GM12878 (cell line): ENCODE measurements at regions not wholly inside any gene's neighbourhood (a gene's known extent, or its start where the extent isn't known, plus 50 kb on each side); places are given as distances from the start of the nearest gene placed in this dataset.

Experiments
- ATAC-seq: fragments of 200-7000 bp; cut with Tn5 transposase; 3 replicates; pipeline ENCODE4 v1.9.1; 2020; ENCODE audit warnings: mild to moderate bottlenecking, moderate library complexity
- BruUV-seq: library from RNA; stranded (reverse); fragments of 400-500 nt; replicated peaks from 2 replicates; lab custom pipeline; 2021; lab: Mats Ljungman, UMichigan
- CTCF ChIA-PET: fragments of 300-600 bp; sonication (Branson Sonifier 250); formaldehyde crosslinking; extraction: SDS; loops from one replicate; lab custom pipeline; 2021; ENCODE audit warnings: inconsistent platforms; lab: Yijun Ruan, JAX
- POLR2A ChIA-PET: fragments of 350-600 bp; formaldehyde crosslinking; extraction: SDS; loops from one replicate; lab custom pipeline; 2021; ENCODE audit warnings: inconsistent platforms; lab: Charles Lee
- RAD21 ChIA-PET: fragments of 300-600 bp; sonication (Branson Sonifier 250); formaldehyde crosslinking; loops from one replicate; lab custom pipeline; 2023; ENCODE audit warnings: antibody characterized with exemption; ENCODE audit not compliant: unreplicated experiment; lab: Charles Lee
- SMC1A ChIA-PET: fragments of 300-600 bp; sonication (Branson Sonifier 250); formaldehyde crosslinking; loops from one replicate; lab custom pipeline; 2023; ENCODE audit not compliant: unreplicated experiment, uncharacterized antibody; lab: Charles Lee
- DNase-seq: peaks from one replicate; pipeline ENCODE4 v3.0.0-alpha.2; 2011; ENCODE audit warnings: low read depth, low spot score
- FAIRE-seq: peaks from 3 replicates; lab custom pipeline; 2011; peaks lifted over from hg19 to GRCh38; lab: Jason Lieb, UNC
- H2AFZ ChIP-seq: 2 replicates; pipeline ENCODE4 v1.6.0; 2011; ENCODE audit warnings: low read depth, low read length, control low read depth; ENCODE audit not compliant: control insufficient read depth
- H3K27ac ChIP-seq: 2 replicates; pipeline ENCODE4 v1.5.1; 2011; ENCODE audit warnings: control low read depth; ENCODE audit not compliant: control insufficient read depth, insufficient read depth
- H3K27me3 ChIP-seq, 2 experiments: replicated peaks in 1 of 2; 2 replicates each; pipeline versions ENCODE4 v1.6.0 to v1.6.1; 2011; ENCODE audit warnings: low read length in 1 of 2; ENCODE audit not compliant: control insufficient read depth in 2 of 2, insufficient read depth in 2 of 2
- H3K36me3 ChIP-seq, 2 experiments: 2 replicates each; pipeline ENCODE4 v1.5.1; 2011; ENCODE audit warnings: low read length in 1 of 2; ENCODE audit not compliant: control insufficient read depth in 2 of 2, insufficient read depth in 2 of 2
- H3K4me1 ChIP-seq: 2 replicates; pipeline ENCODE4 v1.6.1; 2011; ENCODE audit warnings: mild to moderate bottlenecking, low read length, moderate library complexity, mixed read lengths; ENCODE audit not compliant: control insufficient read depth, insufficient read depth
- H3K4me2 ChIP-seq: 2 replicates; pipeline ENCODE4 v1.6.0; 2011; ENCODE audit warnings: control low read depth; ENCODE audit not compliant: control insufficient read depth, insufficient read depth
- H3K4me3 ChIP-seq: fragments of 200-600 bp; sonication (generic); 2 replicates; pipeline ENCODE4 v1.5.1; 2016
- H3K79me2 ChIP-seq: 2 replicates; pipeline ENCODE4 v1.6.0; 2011; ENCODE audit warnings: low read length; ENCODE audit not compliant: control insufficient read depth, insufficient read depth
- H3K9ac ChIP-seq: 2 replicates; pipeline ENCODE4 v1.8.0; 2011; ENCODE audit warnings: low read length, control low read depth, mixed read lengths; ENCODE audit not compliant: control insufficient read depth, insufficient read depth
- H3K9me3 ChIP-seq: replicated peaks from 3 replicates; pipeline ENCODE4 v1.5.1; 2011; ENCODE audit warnings: mild to moderate bottlenecking, low read length; ENCODE audit not compliant: control insufficient read depth, insufficient read depth
- H4K20me1 ChIP-seq: 2 replicates; pipeline ENCODE4 v1.6.0; 2011; ENCODE audit not compliant: control insufficient read depth, insufficient read depth
- BCL11A ChIP-seq: IDR thresholded peaks from 2 replicates; pipeline ENCODE4 v1.6.1; 2011; ENCODE audit warnings: low read depth, low read length
- BMI1 ChIP-seq: fragments of 450-650 bp; IDR thresholded peaks from 2 replicates; pipeline ENCODE4 v1.6.1; 2016; ENCODE audit warnings: mild to moderate bottlenecking, moderate library complexity, borderline replicate concordance
- BRCA1 ChIP-seq: IDR thresholded peaks from 2 replicates; pipeline ENCODE4 v1.6.1; 2011; ENCODE audit warnings: low read depth, low read length, improper control_type of control experiment
- CREB1 ChIP-seq: IDR thresholded peaks from 2 replicates; pipeline ENCODE4 v1.6.1; 2012; ENCODE audit warnings: low read depth, mild to moderate bottlenecking, inconsistent platforms
- FOXM1 ChIP-seq: IDR thresholded peaks from 2 replicates; pipeline ENCODE4 v1.6.1; 2012; ENCODE audit warnings: low read depth, mild to moderate bottlenecking, inconsistent platforms, low read length, moderate library complexity
- HCFC1 ChIP-seq: fragments of 150-350 bp; IDR thresholded peaks from 2 replicates; pipeline ENCODE4 v1.6.1; 2014; ENCODE audit warnings: low read length
- IKZF1 ChIP-seq: fragments of 450-650 bp; conservative IDR thresholded peaks from 2 replicates; pipeline ENCODE4 v1.6.1; 2017; ENCODE audit warnings: antibody characterized with exemption, mild to moderate bottlenecking
- SIX5 ChIP-seq: IDR thresholded peaks from 2 replicates; pipeline ENCODE4 v1.6.1; 2011; ENCODE audit warnings: mild to moderate bottlenecking, low read depth, low read length, moderate library complexity; ENCODE audit not compliant: severe bottlenecking
- SRF ChIP-seq, 2 experiments: IDR thresholded peaks; 2 replicates each; pipeline ENCODE4 v1.6.1; 2011; ENCODE audit warnings: low read depth in 2 of 2, low read length in 2 of 2, mild to moderate bottlenecking in 1 of 2, moderate library complexity in 1 of 2
- STAT3 ChIP-seq: IDR thresholded peaks from 2 replicates; pipeline ENCODE4 v1.6.1; 2011; ENCODE audit warnings: low read depth, low read length, improper control_type of control experiment
- TARDBP ChIP-seq: IDR thresholded peaks from 2 replicates; pipeline ENCODE4 v1.6.1; 2016; ENCODE audit warnings: borderline replicate concordance
- TBL1XR1 ChIP-seq: IDR thresholded peaks from 2 replicates; pipeline ENCODE4 v1.6.1; 2012; ENCODE audit warnings: low read depth, low read length, improper control_type of control experiment
- TCF7 ChIP-seq: IDR thresholded peaks from 2 replicates; pipeline ENCODE4 v1.6.1; 2014; ENCODE audit warnings: antibody characterized with exemption, borderline replicate concordance
- YY1 ChIP-seq: IDR thresholded peaks from 2 replicates; pipeline ENCODE4 v1.6.1; 2011; ENCODE audit warnings: low read depth, mild to moderate bottlenecking, low read length
- ZBED1 ChIP-seq: IDR thresholded peaks from 2 replicates; pipeline ENCODE4 v1.6.1; 2016; ENCODE audit warnings: borderline replicate concordance
- ZSCAN29 ChIP-seq: fragments of 450-650 bp; IDR thresholded peaks from 2 replicates; pipeline ENCODE4 v1.6.1; 2017; ENCODE audit warnings: mild to moderate bottlenecking, moderate library complexity
- WGBS: methylation state at CpG from one replicate; pipeline ENCODE4 v1.1.6; 2016; ENCODE audit warnings: low lambda C conversion rate; ENCODE audit not compliant: insufficient replicate concordance, insufficient coverage; ENCODE audit errors: missing lambda C conversion rate; 5-methylcytosine and 5-hydroxymethylcytosine counted together
- in situ Hi-C: fragments of 300-500 bp; cut with MboI; formaldehyde crosslinking; loops from 9 replicates; pipeline ENCODE4 v1.14.3; 2018; ENCODE audit warnings: mixed read lengths
- intact Hi-C: fragments of 100-400 bp; cut with micrococcal nuclease; formaldehyde crosslinking; loops from one replicate; pipeline ENCODE4 v1.14.2; 2022; ENCODE audit not compliant: unreplicated experiment
- TF ChIP-seq, protein P1 (sequence below), 3 experiments: IDR thresholded peaks in 2 of 3; conservative IDR thresholded peaks in 1 of 3; 2 replicates each; pipeline ENCODE4 v1.5.1; 2011; ENCODE audit warnings: low read depth in 3 of 3, low read length in 3 of 3, mild to moderate bottlenecking in 3 of 3, control low read depth in 2 of 3, moderate library complexity in 2 of 3, inconsistent platforms in 1 of 3, mixed read lengths in 1 of 3; ENCODE audit not compliant: control insufficient read depth in 2 of 3, insufficient read depth in 1 of 3; ENCODE audit errors: extremely low read depth in 1 of 3
- TF ChIP-seq, protein P2 (sequence below): IDR thresholded peaks from 2 replicates; pipeline ENCODE4 v1.6.1; 2012; ENCODE audit warnings: low read depth, low read length, improper control_type of control experiment
- TF ChIP-seq, protein P3 (sequence below): fragments of 450-650 bp; IDR thresholded peaks from 2 replicates; pipeline ENCODE4 v1.6.1; 2017; ENCODE audit warnings: low read depth, mild to moderate bottlenecking, moderate library complexity
- TF ChIP-seq, protein P4 (sequence below): fragments of 450-650 bp; IDR thresholded peaks from 2 replicates; pipeline ENCODE4 v1.6.1; 2016; ENCODE audit warnings: mild to moderate bottlenecking

DNA sequence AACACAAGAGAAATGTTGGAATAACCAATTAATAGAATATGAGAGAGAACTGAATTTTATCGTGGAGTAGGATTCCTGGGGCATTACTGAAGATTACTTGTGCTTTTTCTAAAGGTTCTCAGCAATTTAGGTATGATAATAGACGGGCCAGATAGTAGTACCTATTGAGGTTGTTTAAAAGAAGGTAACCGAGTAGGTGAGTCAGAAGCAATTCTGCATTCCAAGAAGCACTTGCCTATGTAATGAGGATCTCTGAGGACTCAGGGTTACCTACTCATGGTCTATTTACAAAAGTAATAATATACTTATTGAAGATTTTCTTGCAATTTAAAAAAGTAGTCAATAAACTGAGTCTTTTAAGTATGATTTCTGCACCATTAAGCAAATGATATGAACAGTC lies 1469.8 kb downstream of the BRINP3 start (continued):
- TF ChIP-seq, protein P1, sequence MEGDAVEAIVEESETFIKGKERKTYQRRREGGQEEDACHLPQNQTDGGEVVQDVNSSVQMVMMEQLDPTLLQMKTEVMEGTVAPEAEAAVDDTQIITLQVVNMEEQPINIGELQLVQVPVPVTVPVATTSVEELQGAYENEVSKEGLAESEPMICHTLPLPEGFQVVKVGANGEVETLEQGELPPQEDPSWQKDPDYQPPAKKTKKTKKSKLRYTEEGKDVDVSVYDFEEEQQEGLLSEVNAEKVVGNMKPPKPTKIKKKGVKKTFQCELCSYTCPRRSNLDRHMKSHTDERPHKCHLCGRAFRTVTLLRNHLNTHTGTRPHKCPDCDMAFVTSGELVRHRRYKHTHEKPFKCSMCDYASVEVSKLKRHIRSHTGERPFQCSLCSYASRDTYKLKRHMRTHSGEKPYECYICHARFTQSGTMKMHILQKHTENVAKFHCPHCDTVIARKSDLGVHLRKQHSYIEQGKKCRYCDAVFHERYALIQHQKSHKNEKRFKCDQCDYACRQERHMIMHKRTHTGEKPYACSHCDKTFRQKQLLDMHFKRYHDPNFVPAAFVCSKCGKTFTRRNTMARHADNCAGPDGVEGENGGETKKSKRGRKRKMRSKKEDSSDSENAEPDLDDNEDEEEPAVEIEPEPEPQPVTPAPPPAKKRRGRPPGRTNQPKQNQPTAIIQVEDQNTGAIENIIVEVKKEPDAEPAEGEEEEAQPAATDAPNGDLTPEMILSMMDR (IDR thresholded peaks at IDR 0.05 in 2 of 3, conservative IDR thresholded peaks at IDR 0.05 in 1 of 3; ENCODE audit: control insufficient read depth in 2 of 3, extremely low read depth in 1 of 3, insufficient read depth in 1 of 3, low read depth in 3 of 3, low read length in 3 of 3) = no peak
- TF ChIP-seq TBL1XR1 (no peak), HCFC1 (no peak), ZSCAN29 (no peak), ZBED1 (no peak), TARDBP (no peak), IKZF1 (no peak), YY1 (no peak)
- TF ChIP-seq, protein P2, sequence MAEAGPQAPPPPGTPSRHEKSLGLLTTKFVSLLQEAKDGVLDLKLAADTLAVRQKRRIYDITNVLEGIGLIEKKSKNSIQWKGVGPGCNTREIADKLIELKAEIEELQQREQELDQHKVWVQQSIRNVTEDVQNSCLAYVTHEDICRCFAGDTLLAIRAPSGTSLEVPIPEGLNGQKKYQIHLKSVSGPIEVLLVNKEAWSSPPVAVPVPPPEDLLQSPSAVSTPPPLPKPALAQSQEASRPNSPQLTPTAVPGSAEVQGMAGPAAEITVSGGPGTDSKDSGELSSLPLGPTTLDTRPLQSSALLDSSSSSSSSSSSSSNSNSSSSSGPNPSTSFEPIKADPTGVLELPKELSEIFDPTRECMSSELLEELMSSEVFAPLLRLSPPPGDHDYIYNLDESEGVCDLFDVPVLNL = no peak

DNA sequence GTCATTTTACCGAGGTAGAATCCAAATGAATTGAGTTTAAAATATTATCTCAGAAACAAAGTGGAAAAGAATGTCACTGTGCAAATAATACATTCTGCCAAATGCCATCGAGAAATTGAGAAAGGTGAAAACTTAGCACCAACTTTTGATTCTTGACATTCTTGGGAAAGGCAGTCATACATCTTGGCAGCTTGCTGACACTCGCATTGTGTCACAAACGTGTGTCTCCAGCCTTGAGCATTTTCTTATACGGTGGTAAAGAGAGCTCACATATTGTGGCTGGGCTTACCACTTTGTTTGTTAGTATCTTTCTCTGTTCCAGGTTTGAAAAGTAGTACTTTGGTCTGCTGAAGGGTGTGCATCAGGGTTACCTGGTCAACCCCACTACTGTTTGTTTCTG lies 1456.1 kb downstream of the BRINP3 start:
- FAIRE-seq (no peak), DNase-seq (no peak), ATAC-seq (no peak)
- intact Hi-C loops (no loop called here), in situ Hi-C loops (no loop called here)
- BruUV-seq = no TSS peak
- H2AFZ ChIP-seq = no peak overlapping the region
- H3K4me1 ChIP-seq = no peaks in the 10 kb centered on the region
- H3K27ac ChIP-seq = no peak overlapping the region
- H3K4me2 ChIP-seq = no peak overlapping the region
- H3K27me3 ChIP-seq = no peaks in the 10 kb centered on the region
- RAD21 ChIA-PET = no interaction called here
- H4K20me1 ChIP-seq = no peaks in the 10 kb centered on the region
- 38% methylated on average over 5 of the region's 5 CpGs for WGBS
- SMC1A ChIA-PET = no interaction called here
- CTCF ChIA-PET = no interaction called here
- H3K36me3 ChIP-seq = no peaks in the 10 kb centered on the region
- no peaks in the 10 kb centered on the region for H3K79me2 ChIP-seq
- H3K9me3 ChIP-seq = no peaks in the 10 kb centered on the region
- POLR2A ChIA-PET = no interaction called here
- no peak overlapping the region for H3K9ac ChIP-seq
- no peak overlapping the region for H3K4me3 ChIP-seq
- TF ChIP-seq, protein P3, sequence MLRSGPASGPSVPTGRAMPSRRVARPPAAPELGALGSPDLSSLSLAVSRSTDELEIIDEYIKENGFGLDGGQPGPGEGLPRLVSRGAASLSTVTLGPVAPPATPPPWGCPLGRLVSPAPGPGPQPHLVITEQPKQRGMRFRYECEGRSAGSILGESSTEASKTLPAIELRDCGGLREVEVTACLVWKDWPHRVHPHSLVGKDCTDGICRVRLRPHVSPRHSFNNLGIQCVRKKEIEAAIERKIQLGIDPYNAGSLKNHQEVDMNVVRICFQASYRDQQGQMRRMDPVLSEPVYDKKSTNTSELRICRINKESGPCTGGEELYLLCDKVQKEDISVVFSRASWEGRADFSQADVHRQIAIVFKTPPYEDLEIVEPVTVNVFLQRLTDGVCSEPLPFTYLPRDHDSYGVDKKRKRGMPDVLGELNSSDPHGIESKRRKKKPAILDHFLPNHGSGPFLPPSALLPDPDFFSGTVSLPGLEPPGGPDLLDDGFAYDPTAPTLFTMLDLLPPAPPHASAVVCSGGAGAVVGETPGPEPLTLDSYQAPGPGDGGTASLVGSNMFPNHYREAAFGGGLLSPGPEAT = no peak
- TF ChIP-seq SIX5 (no peak), BRCA1 (no peak), BMI1 (no peak), STAT3 (no peak), CREB1 (no peak), ZBED1 (no peak), SRF (IDR thresholded peaks at IDR 0.05; ENCODE audit: low read depth in 2 of 2, low read length in 2 of 2) (no peak), FOXM1 (no peak), BCL11A (no peak), TCF7 (no peak)
- TF ChIP-seq, protein P4, sequence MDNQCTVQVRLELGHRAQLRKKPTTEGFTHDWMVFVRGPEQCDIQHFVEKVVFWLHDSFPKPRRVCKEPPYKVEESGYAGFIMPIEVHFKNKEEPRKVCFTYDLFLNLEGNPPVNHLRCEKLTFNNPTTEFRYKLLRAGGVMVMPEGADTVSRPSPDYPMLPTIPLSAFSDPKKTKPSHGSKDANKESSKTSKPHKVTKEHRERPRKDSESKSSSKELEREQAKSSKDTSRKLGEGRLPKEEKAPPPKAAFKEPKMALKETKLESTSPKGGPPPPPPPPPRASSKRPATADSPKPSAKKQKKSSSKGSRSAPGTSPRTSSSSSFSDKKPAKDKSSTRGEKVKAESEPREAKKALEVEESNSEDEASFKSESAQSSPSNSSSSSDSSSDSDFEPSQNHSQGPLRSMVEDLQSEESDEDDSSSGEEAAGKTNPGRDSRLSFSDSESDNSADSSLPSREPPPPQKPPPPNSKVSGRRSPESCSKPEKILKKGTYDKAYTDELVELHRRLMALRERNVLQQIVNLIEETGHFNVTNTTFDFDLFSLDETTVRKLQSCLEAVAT = no peak
